GM18517 (cell line): ENCODE measurements at regions not wholly inside any gene's neighbourhood (a gene's known extent, or its start where the extent isn't known, plus 50 kb on each side); places are given as distances from the start of the nearest gene placed in this dataset.
"Not testable (repeated sequence)": the region's sequence is repeated elsewhere in the genome, so short reads cannot be mapped to it uniquely, and the experiment has no call there.

ENCODE experiments used
- ATAC-seq: cut with Tn5 transposase; IDR thresholded peaks from one replicate; pipeline ENCODE4 v1.9.1; 2021; ENCODE audit warnings: mild to moderate bottlenecking, moderate library complexity; ENCODE audit not compliant: unreplicated experiment

GRCh38 chr5:105197531-105197930 is 1634.9 kb upstream of the NUDT12 start:
- no peak for ATAC-seq

GRCh38 chr5:105195765-105196164 is 1633.2 kb upstream of the NUDT12 start:
- ATAC-seq: no peak

- no peak for ATAC-seq
Measured at GRCh38 chr5:105172918-105173317, 1610.3 kb upstream of the NUDT12 start.

GRCh38 chr5:105168806-105169205 is 1606.2 kb upstream of the NUDT12 start:
- ATAC-seq: no peak

GRCh38 chr5:105167092-105167491 is 1604.5 kb upstream of the NUDT12 start:
- ATAC-seq: no peak

- ATAC-seq: no peak
Measured at GRCh38 chr5:105163547-105163946, 1601.0 kb upstream of the NUDT12 start.

GRCh38 chr5:105162557-105162956 is 1600.0 kb upstream of the NUDT12 start:
- not testable (repeated sequence) for ATAC-seq

GRCh38 chr5:105158526-105158925 is 1595.9 kb upstream of the NUDT12 start:
- ATAC-seq: no peak

- no peak for ATAC-seq
Measured at GRCh38 chr5:105150323-105150722, 1587.7 kb upstream of the NUDT12 start.

GRCh38 chr5:105146867-105147266 is 1584.3 kb upstream of the NUDT12 start:
- no peak for ATAC-seq

- ATAC-seq: no peak
Measured at GRCh38 chr5:105145152-105145551, 1582.6 kb upstream of the NUDT12 start.

- no peak for ATAC-seq
Measured at GRCh38 chr5:105134328-105134727, 1571.7 kb upstream of the NUDT12 start.

- no peak for ATAC-seq
Measured at GRCh38 chr5:105133087-105133486, 1570.5 kb upstream of the NUDT12 start.

GRCh38 chr5:105132581-105132980 is 1570.0 kb upstream of the NUDT12 start:
- no peak for ATAC-seq

- no peak for ATAC-seq
Measured at GRCh38 chr5:105131045-105131444, 1568.5 kb upstream of the NUDT12 start.

GRCh38 chr5:105101577-105101976 is 1539.0 kb upstream of the NUDT12 start:
- no peak for ATAC-seq

- no peak for ATAC-seq
Measured at GRCh38 chr5:105088961-105089360, 1526.4 kb upstream of the NUDT12 start.

- no peak for ATAC-seq
Measured at GRCh38 chr5:105088102-105088501, 1525.5 kb upstream of the NUDT12 start.

GRCh38 chr5:105057893-105058292 is 1495.3 kb upstream of the NUDT12 start:
- no peak for ATAC-seq

- ATAC-seq: no peak
Measured at GRCh38 chr5:105057001-105057436, 1494.4 kb upstream of the NUDT12 start.

- no peak for ATAC-seq
Measured at GRCh38 chr5:105054406-105054805, 1491.8 kb upstream of the NUDT12 start.

- ATAC-seq: no peak
Measured at GRCh38 chr5:105042623-105043022, 1480.0 kb upstream of the NUDT12 start.

- ATAC-seq: not testable (repeated sequence)
Measured at GRCh38 chr5:105036814-105037213, 1474.2 kb upstream of the NUDT12 start.

GRCh38 chr5:105034401-105034763 is 1471.8 kb upstream of the NUDT12 start:
- ATAC-seq: no peak
